Heart left ventricle (tissue), 13 donors: ENCODE measurements at regions not wholly inside any gene's neighbourhood (a gene's known extent, or its start where the extent isn't known, plus 50 kb on each side); places are given as distances from the start of the nearest gene placed in this dataset.

Source experiments
- POLR2A ChIP-seq, 2 donors: fragments of 450-650 bp; IDR thresholded peaks; one replicate each; pipeline ENCODE4 v1.6.1; 2017; ENCODE audit warnings: antibody characterized with exemption in 2 of 2, mild to moderate bottlenecking in 2 of 2, moderate library complexity in 2 of 2
- TF ChIP-seq, protein P1 (sequence below), 12 donors: fragments of 200-600 bp; sonication (generic) in 4 of 12; IDR thresholded peaks; one replicate each; pipeline versions ENCODE4 v1.5.0 to v1.8.0; 2018 to 2022; ENCODE audit warnings: antibody characterized with exemption in 12 of 12, mild to moderate bottlenecking in 5 of 12
- donor health status: ischemic (EF 13 %, LVEDD 7.1; RV severe dilation, severe dysfunction).
- donor health status: DM: no; HTN: yes; CAD: no.
- donor health status: DM: no; HTN: no; CAD: no.
- donor health status: ischemic (EF 25% LVEDD 6.9; RV normal size, moderate dysfunction).
- donor health status: ischemic (EF 25% LVEDD 5.7; RV mildly dilated, moderate dysfunction).
- donor health status: ischemic (EF 35%, LVEDD 5.7; RV mildly dilated, moderate dysfunction).
- donor health status: nonischemic (EF 11% LVEDD 7.7; RV severe dilation, severe dysfunction).
- donor health status: DM: yes; HTN: yes; CAD: no.
- donor health status: PGD.
- donor health status: ischemic (EF 29% LVEDD 5.4; RV normal size, mild dysfunction).
- donor health status: nonischemic (EF 23%, LVEDD 6.1; RV moderate dilation, normal function).

GRCh38 chr11:103543456-103543855 lies 434.2 kb downstream of the DYNC2H1 start:
- TF ChIP-seq, protein P1, sequence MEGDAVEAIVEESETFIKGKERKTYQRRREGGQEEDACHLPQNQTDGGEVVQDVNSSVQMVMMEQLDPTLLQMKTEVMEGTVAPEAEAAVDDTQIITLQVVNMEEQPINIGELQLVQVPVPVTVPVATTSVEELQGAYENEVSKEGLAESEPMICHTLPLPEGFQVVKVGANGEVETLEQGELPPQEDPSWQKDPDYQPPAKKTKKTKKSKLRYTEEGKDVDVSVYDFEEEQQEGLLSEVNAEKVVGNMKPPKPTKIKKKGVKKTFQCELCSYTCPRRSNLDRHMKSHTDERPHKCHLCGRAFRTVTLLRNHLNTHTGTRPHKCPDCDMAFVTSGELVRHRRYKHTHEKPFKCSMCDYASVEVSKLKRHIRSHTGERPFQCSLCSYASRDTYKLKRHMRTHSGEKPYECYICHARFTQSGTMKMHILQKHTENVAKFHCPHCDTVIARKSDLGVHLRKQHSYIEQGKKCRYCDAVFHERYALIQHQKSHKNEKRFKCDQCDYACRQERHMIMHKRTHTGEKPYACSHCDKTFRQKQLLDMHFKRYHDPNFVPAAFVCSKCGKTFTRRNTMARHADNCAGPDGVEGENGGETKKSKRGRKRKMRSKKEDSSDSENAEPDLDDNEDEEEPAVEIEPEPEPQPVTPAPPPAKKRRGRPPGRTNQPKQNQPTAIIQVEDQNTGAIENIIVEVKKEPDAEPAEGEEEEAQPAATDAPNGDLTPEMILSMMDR (IDR thresholded peaks at IDR 0.05), result no peak
- TF ChIP-seq POLR2A (IDR thresholded peaks at IDR 0.05), result no peak
